CD4-positive, CD25-positive, alpha-beta regulatory T cell (primary cell): ENCODE measurements at regions not wholly inside any gene's neighbourhood (a gene's known extent, or its start where the extent isn't known, plus 50 kb on each side); places are given as distances from the start of the nearest gene placed in this dataset.
A peak's percentile ranks its signal among the peaks of the same experiment; 100 is the strongest.
"Not testable (repeated sequence)": the region's sequence is repeated elsewhere in the genome, so short reads cannot be mapped to it uniquely, and the experiment has no call there.

Experiments used
- ATAC-seq, 2 donors: fragments of 150-1000 bp; cut with Tn5 transposase; one replicate each; pipeline ENCODE4 v1.10.0; 2021; ENCODE audit warnings: low read depth in 2 of 2, moderate number of reproducible peaks in 2 of 2, moderate library complexity in 1 of 2
- DNase-seq, 3 donors: peaks; one replicate each; pipeline versions ENCODE4 v3.0.0 to v3.0.0-alpha.2; 2012 to 2022; ENCODE audit warnings: mixed read lengths in 1 of 3
- H3K27ac ChIP-seq: one replicate; pipeline ENCODE4 v1.7.0; 2013; ENCODE audit warnings: mild to moderate bottlenecking, low read length; ENCODE audit not compliant: insufficient read depth, poor library complexity, severe bottlenecking
- H3K27me3 ChIP-seq: one replicate; pipeline ENCODE4 v1.7.0; 2013; ENCODE audit warnings: low read length; ENCODE audit not compliant: control insufficient read depth, insufficient read depth
- H3K36me3 ChIP-seq: one replicate; pipeline ENCODE4 v1.7.0; 2013; ENCODE audit warnings: mild to moderate bottlenecking, low read length, moderate library complexity; ENCODE audit not compliant: control insufficient read depth, insufficient read depth
- H3K4me1 ChIP-seq: 2 replicates; pipeline ENCODE4 v1.7.0; 2013; ENCODE audit warnings: mild to moderate bottlenecking, low read length; ENCODE audit not compliant: insufficient read depth, control insufficient read depth, poor library complexity, severe bottlenecking
- H3K4me3 ChIP-seq: one replicate; pipeline ENCODE4 v1.7.0; 2013; ENCODE audit warnings: low read depth, mild to moderate bottlenecking, low read length, moderate library complexity
- H3K9me3 ChIP-seq, 2 experiments: 1 replicate in 1 of 2; 2 replicates in 1 of 2; pipeline ENCODE4 v1.7.0; 2013; ENCODE audit warnings: low read length in 2 of 2, mild to moderate bottlenecking in 1 of 2, moderate library complexity in 1 of 2; ENCODE audit not compliant: control insufficient read depth in 2 of 2
- H3K27ac Mint-ChIP-seq, 3 donors: one replicate each; pipeline ENCODE4 v1.8.0; 2020 to 2022; ENCODE audit warnings: mild to moderate bottlenecking in 3 of 3, mixed read lengths in 3 of 3, moderate library complexity in 2 of 3
- H3K27me3 Mint-ChIP-seq: one replicate; pipeline ENCODE4 v1.8.0; 2022; ENCODE audit warnings: mild to moderate bottlenecking, mixed read lengths
- H3K36me3 Mint-ChIP-seq: one replicate; pipeline ENCODE4 v1.8.0; 2020; ENCODE audit warnings: mixed read lengths
- H3K4me1 Mint-ChIP-seq, 4 donors: one replicate each; pipeline ENCODE4 v1.8.0; 2020 to 2022; ENCODE audit warnings: mixed read lengths in 4 of 4, mild to moderate bottlenecking in 1 of 4
- H3K4me3 Mint-ChIP-seq, 4 donors: one replicate each; pipeline ENCODE4 v1.8.0; 2020 to 2022; ENCODE audit warnings: mild to moderate bottlenecking in 4 of 4, mixed read lengths in 4 of 4, moderate library complexity in 3 of 4
- H3K9me3 Mint-ChIP-seq, 7 donors: one replicate each; pipeline ENCODE4 v1.8.0; 2020 to 2022; ENCODE audit warnings: mixed read lengths in 7 of 7, mild to moderate bottlenecking in 3 of 7, moderate library complexity in 2 of 7

GRCh38 chr6:112608925-112609324 is 261.8 kb downstream of the RFPL4B start:
- not testable (repeated sequence) for H3K27me3 Mint-ChIP-seq, H3K36me3 ChIP-seq, H3K4me3 Mint-ChIP-seq, H3K27ac Mint-ChIP-seq, H3K4me1 Mint-ChIP-seq, H3K27me3 ChIP-seq, H3K4me1 ChIP-seq, H3K27ac ChIP-seq, H3K9me3 ChIP-seq, H3K4me3 ChIP-seq, H3K36me3 Mint-ChIP-seq, ATAC-seq
- H3K9me3 Mint-ChIP-seq, result peaks cover 0 to 18% (median 7%) of the 10 kb centered on the region in 7 donors
- DNase-seq, result peak in 1 of 3 donors; percentile 0

- H3K4me1 ChIP-seq, result no peaks in the 10 kb centered on the region
- peaks cover 0 to 15% (median 4%) of the 10 kb centered on the region in 7 donors for H3K9me3 Mint-ChIP-seq
- H3K36me3 Mint-ChIP-seq, result no peaks in the 10 kb centered on the region
- no peak for DNase-seq
- H3K27ac Mint-ChIP-seq, result no peak overlapping the region
- H3K4me3 Mint-ChIP-seq, result no peak overlapping the region
- no peaks in the 10 kb centered on the region for H3K27me3 Mint-ChIP-seq
- H3K4me3 ChIP-seq, result no peak overlapping the region
- no peaks in the 10 kb centered on the region for H3K27me3 ChIP-seq
- no peak overlapping the region for H3K27ac ChIP-seq
- H3K9me3 ChIP-seq, result no peaks in the 10 kb centered on the region
- H3K36me3 ChIP-seq, result no peaks in the 10 kb centered on the region
- ATAC-seq, result no peak
- H3K4me1 Mint-ChIP-seq, result no peaks in the 10 kb centered on the region
These were observed 266.3 kb downstream of the RFPL4B start for GRCh38 chr6:112613410-112613809.

GRCh38 chr6:112618849-112619248 is 271.7 kb downstream of the RFPL4B start:
- Mint-ChIP-seq H3K4me3 (no peak overlapping the region), H3K9me3 (peaks cover 0 to 4% (median 0%) of the 10 kb centered on the region in 7 donors), H3K36me3 (no peaks in the 10 kb centered on the region), H3K4me1 (no peaks in the 10 kb centered on the region), H3K27me3 (no peaks in the 10 kb centered on the region), H3K27ac (no peak overlapping the region)
- H3K27me3 ChIP-seq, result no peaks in the 10 kb centered on the region
- H3K4me3 ChIP-seq, result no peak overlapping the region
- ATAC-seq (no peak), DNase-seq (no peak)
- no peak overlapping the region for H3K27ac ChIP-seq
- no peaks in the 10 kb centered on the region for H3K4me1 ChIP-seq
- H3K9me3 ChIP-seq, result no peaks in the 10 kb centered on the region
- no peaks in the 10 kb centered on the region for H3K36me3 ChIP-seq

DNA sequence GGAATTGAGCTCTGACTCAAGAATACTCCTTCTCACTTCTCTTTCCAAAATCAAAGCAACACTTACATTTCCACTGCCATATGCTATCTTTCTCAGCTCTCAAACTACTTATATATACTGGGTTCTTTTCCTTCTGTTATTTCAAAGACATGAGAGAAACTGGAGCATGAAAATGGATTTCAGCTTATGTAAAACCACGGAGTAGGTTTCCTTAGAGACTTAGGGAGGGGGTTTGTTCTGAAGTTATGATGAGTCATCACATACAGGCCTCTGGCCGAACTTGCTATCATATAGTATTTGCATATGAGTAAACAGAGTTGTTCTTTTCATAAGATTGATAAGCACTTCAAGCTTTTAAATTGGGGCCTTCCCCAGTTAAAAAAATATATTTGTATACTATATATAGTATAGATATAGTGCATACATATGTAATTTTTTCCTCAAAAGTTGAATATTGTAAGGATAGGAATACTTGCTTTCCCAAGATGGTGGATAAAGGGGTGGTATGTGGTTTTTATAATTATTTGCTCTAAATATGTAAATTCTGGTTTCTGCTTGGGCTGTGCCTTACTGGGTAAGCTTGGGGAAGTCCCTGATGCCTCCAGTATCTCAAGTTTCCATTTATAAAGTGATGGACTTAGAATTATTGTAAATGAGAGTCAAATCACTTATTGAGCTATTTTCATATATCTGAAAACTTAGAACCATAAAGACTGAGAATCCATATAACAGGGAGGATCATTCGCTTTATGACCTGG is 273.9 kb downstream of the RFPL4B start:
- no peak for ATAC-seq

DNA sequence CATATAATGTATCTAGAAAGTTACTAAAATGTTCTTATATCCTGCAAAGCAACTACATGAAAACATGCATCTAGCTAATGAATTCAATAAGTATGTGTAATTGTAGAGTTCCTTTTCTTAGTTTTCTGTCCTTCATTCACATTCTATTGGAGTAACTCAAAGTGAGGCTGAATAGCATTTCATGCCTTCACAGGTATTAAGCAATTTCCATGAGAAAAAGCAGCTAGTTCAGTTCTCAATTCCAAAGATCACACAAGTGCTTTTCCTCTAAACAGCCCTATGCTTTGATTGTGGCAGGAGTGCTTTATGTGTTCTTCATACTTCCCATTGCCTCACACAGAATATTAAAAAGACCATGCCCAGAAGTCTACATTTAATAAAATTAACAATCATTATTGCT is 274.9 kb downstream of the RFPL4B start:
- Histone ChIP-seq H3K4me3 (no peak overlapping the region), H3K27me3 (no peaks in the 10 kb centered on the region), H3K9me3 (no peaks in the 10 kb centered on the region), H3K36me3 (no peaks in the 10 kb centered on the region), H3K4me1 (no peaks in the 10 kb centered on the region), H3K27ac (no peak overlapping the region)
- Mint-ChIP-seq H3K4me1 (no peaks in the 10 kb centered on the region), H3K4me3 (no peak overlapping the region), H3K36me3 (no peaks in the 10 kb centered on the region), H3K9me3 (peaks cover 0 to 4% (median 0%) of the 10 kb centered on the region in 7 donors), H3K27me3 (no peaks in the 10 kb centered on the region), H3K27ac (no peak overlapping the region)
- no peak for DNase-seq
- ATAC-seq, result no peak

More for the DNA sequence above, 273.9 kb downstream of the RFPL4B start:
- peaks cover 0 to 4% (median 0%) of the 10 kb centered on the region in 7 donors for H3K9me3 Mint-ChIP-seq
- no peaks in the 10 kb centered on the region for H3K4me1 Mint-ChIP-seq
- Histone ChIP-seq H3K4me1 (no peaks in the 10 kb centered on the region), H3K27ac (no peak overlapping the region), H3K27me3 (no peaks in the 10 kb centered on the region), H3K9me3 (no peaks in the 10 kb centered on the region), H3K4me3 (no peak overlapping the region), H3K36me3 (no peaks in the 10 kb centered on the region)
- no peak overlapping the region for H3K27ac Mint-ChIP-seq
- no peak overlapping the region for H3K4me3 Mint-ChIP-seq
- DNase-seq, result no peak
- no peaks in the 10 kb centered on the region for H3K27me3 Mint-ChIP-seq
- no peaks in the 10 kb centered on the region for H3K36me3 Mint-ChIP-seq

DNA sequence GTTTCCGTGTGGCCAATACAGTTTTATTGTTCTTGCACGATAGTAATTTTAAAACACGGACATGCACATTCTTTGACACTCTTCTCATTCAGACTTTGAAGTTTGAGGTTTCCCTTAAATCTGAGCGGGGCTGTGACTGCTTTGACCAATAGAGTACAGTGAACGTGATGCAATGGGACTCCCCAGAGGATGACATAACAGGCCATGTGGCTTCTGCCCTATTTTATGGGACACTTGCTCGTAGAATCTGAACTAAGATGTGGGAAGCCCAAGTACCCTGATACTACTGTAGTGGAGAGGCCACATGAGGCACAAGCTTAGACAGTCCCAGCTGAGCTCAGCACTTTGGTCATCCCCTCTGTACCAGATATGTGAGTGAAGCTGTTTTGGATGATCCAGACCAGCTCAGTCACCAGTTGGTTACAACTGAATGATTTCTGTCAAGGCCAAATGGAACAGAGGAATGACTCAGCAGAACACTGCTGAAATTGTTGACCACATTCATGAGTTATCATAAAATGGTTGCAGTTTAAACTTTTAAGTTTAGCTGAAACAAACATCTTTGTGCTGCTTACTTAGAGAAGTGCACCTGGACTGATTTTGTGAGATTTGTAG is 279.4 kb downstream of the RFPL4B start:
- no peaks in the 10 kb centered on the region for H3K9me3 ChIP-seq
- H3K27ac Mint-ChIP-seq, result peak overlapping the region in 1 of 3 donors; percentile 54
- no peaks in the 10 kb centered on the region for H3K36me3 ChIP-seq
- H3K4me3 Mint-ChIP-seq, result no peak overlapping the region
- H3K9me3 Mint-ChIP-seq, result no peaks in the 10 kb centered on the region
- H3K4me1 Mint-ChIP-seq, result no peaks in the 10 kb centered on the region
- H3K4me3 ChIP-seq, result no peak overlapping the region
- no peaks in the 10 kb centered on the region for H3K36me3 Mint-ChIP-seq
- DNase-seq (no peak), ATAC-seq (no peak)
- H3K27ac ChIP-seq, result no peak overlapping the region
- H3K27me3 ChIP-seq, result no peaks in the 10 kb centered on the region
- H3K27me3 Mint-ChIP-seq, result no peaks in the 10 kb centered on the region
- H3K4me1 ChIP-seq, result no peaks in the 10 kb centered on the region

DNA sequence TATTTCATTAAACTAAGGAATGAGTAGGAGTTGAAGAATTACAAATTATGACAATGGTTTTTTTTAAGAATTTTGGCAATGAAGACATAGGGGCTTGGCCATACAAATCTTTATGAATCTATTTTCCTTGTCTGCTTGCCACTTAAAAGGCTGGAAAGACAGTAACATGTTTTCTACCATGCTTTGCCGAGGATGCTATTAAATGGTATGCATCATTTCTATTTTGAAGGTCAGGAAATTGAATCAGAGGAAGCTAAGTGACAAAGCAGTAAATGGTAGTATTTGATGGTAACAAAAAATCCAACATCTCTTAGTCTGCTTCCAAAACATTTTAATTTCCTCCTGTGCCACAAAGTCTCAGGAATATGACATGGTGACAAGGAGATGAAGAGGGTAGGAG is 287.2 kb downstream of the RFPL4B start:
- H3K4me3 Mint-ChIP-seq, result no peak overlapping the region
- Histone ChIP-seq H3K4me3 (no peak overlapping the region), H3K27ac (no peak overlapping the region), H3K36me3 (no peaks in the 10 kb centered on the region), H3K27me3 (no peaks in the 10 kb centered on the region), H3K9me3 (no peaks in the 10 kb centered on the region), H3K4me1 (no peaks in the 10 kb centered on the region)
- peaks cover 0 to 7% (median 0%) of the 10 kb centered on the region in 7 donors for H3K9me3 Mint-ChIP-seq
- H3K27me3 Mint-ChIP-seq, result no peaks in the 10 kb centered on the region
- H3K4me1 Mint-ChIP-seq, result no peaks in the 10 kb centered on the region
- ATAC-seq (no peak), DNase-seq (no peak)
- H3K36me3 Mint-ChIP-seq, result no peaks in the 10 kb centered on the region
- no peak overlapping the region for H3K27ac Mint-ChIP-seq
